GDM1 (cell line): ENCODE measurements at regions not wholly inside any gene's neighbourhood (a gene's known extent, or its start where the extent isn't known, plus 50 kb on each side); places are given as distances from the start of the nearest gene placed in this dataset.

Source experiments
- DNase-seq: peaks from one replicate; lab custom pipeline; 2025; lab: John Stamatoyannopoulos, UW

GRCh38 chr2:157150747-157151146 is 106.8 kb upstream of the GALNT5 start:
- DNase-seq, result no peak

DNA sequence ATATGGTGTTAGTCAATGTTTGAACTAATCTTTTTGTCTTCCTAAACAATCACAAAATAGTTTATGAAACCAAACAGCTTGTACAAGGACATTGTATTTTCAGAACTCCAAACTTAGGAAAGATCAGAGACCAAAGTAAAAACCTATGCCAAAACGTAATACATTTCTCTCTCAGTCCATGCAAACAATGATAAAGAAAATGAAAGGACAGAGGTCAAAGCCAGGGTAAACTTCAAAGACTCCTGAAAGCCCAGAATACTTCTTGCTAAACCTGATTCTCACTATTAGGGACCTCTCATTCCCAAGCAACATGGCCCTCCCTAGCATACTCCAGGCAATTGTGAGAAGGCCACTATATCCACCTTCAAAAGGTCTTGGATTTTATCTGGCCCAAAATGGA is 105.1 kb upstream of the GALNT5 start:
- DNase-seq, result no peak

DNA sequence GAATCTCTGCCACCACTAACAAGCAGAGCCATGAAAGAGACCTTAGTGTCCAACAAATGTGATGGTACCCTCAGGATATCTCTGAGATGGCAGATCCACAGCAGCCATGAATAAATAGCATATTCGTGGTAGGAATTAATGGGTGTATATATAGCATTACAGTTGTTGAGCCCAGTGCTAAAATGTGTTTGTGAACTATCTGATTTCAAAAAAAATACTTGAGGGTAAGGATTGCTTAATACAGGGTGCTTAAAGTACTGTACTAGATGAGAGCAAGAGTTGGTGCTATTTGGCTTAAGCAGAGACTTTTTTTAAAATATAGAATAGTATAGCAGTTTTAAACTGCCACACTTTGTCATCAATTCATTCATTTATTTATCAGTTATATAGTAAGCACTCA is 101.5 kb upstream of the GALNT5 start:
- DNase-seq, result no peak

DNA sequence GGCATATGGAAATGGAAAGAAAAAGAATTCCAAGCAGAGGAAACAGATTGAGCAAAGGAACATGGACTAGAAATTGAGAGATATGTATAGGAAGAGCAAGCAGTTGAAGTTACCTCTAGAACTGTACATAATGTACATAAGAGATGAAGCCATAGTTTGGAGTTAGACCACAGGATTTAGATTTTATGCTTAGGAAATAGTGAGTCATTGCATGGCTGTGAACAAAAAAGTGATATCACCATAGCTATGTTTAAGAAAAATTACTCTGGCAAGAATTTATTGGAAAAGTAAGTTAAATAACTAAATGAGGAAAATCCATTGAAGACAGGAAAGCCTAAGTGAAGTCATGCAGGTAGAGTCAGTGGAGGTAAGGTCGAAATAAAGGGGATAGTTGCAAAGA is 99.4 kb upstream of the GALNT5 start:
- DNase-seq, result no peak

DNA sequence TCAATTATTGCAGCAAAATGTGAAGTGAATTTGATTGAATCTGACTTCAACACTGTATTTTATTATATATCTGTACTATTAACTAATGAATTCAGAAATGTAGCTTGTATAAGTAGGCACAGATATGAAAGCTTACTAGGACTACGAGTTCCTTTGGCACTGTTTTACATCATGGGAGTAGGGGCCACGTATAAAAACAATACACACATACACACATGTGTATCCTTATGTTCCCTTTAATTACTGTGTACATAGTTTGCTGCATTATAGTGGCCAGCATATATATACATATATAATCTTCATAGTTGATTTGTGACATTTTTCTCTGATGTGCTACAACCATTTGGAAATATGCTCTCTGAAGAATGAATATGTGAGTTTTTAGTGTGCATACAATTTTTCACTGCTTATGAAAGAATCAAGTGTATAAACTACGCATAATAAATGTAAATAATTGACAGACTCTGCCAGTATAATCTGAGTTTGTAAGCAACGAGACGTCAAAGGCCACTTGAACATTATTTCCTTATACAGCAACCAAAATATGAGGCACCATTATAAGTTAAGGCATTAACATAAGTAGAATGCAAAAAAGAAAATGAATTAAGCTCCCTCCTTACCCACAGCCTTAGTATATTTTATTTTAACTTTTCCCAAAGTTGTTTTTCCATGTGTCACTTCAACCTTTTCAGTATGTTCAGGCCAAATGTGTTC is 98.1 kb upstream of the GALNT5 start:
- DNase-seq, result no peak

GRCh38 chr2:157160111-157160510 is 97.4 kb upstream of the GALNT5 start:
- DNase-seq, result no peak

GRCh38 chr2:157164370-157164769 is 93.1 kb upstream of the GALNT5 start:
- DNase-seq, result no peak

- no peak for DNase-seq
These were observed 92.6 kb upstream of the GALNT5 start for GRCh38 chr2:157164891-157165290.

- DNase-seq, result no peak
These were observed 89.0 kb upstream of the GALNT5 start for GRCh38 chr2:157168501-157168900.

- DNase-seq, result no peak
These were observed 87.6 kb upstream of the GALNT5 start for GRCh38 chr2:157169889-157170288.

- DNase-seq, result no peak
These were observed 87.2 kb upstream of the GALNT5 start for GRCh38 chr2:157170299-157170698.

GRCh38 chr2:157172239-157172638 is 85.3 kb upstream of the GALNT5 start:
- DNase-seq, result no peak

DNA sequence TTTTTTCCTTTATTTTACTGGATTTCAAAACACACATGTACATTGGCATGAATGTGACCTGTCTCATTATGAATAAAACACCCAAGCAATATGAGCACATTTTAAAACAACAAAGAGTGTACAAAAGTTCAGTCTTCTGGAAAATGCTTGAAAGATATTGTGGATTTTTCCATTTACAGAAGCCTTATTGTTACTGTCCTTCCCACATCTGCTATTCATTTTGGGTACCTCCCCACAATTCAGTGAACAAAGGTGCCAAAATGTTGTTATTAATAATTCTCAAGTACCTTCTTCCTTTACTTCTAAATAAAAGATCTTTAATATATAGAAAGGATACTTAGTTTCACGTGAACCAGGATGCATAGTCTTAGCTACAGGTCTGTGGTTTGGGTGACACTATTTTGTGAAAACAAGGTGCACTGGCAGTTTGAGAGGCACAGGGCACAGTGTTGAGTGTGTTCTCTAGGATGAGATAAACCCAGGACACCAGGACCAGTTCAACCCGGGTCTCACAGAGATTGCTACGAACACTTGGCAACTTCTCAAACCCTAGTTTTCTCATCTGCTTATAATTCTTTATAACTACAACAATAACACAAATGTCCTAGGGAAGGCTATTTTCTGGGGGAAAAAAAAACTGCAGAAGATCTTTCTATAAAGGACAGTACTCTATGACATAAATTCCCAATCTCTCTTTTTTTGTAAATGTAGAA is 84.5 kb upstream of the GALNT5 start:
- no peak for DNase-seq

- no peak for DNase-seq
These were observed 83.7 kb upstream of the GALNT5 start for GRCh38 chr2:157173740-157174184.

DNA sequence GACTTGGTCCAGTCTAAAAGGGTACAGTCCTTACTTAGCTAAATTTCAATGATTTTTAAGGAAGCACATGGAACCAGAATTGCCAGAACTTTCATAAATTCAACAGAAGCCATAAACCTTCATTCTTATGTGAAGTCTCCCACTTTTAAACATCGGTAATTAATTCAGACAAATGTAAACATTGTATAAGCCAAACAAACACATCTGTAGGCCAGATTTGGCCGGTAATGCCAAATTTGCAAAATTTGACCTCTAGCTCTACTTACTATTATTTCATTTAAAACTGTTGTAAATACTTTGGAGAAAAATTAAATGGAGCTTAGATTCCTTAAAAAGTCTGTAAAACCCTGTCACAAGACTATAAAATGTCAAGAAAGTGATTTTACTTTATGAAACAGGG is 83.2 kb upstream of the GALNT5 start:
- no peak for DNase-seq

- no peak for DNase-seq
These were observed 80.9 kb upstream of the GALNT5 start for GRCh38 chr2:157176602-157177001.

DNA sequence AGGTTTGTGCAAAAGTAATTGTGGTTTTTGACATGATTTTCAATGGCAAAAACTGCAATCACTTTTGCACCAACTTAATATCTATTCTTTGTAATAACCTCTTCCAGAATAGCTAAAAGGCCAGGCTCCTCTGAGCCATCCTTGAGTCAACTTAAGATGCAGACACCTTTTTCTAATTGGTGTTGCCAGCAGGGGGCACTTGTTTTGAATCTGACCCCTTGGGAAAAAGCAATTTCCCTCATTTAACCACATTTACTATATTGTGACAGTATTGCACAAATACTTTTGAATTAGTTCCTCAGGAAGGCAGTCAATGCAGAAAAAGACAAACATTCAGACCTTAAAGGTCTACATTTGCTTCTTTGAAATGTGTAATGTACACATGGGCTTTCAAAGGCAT is 78.6 kb upstream of the GALNT5 start:
- no peak for DNase-seq

DNA sequence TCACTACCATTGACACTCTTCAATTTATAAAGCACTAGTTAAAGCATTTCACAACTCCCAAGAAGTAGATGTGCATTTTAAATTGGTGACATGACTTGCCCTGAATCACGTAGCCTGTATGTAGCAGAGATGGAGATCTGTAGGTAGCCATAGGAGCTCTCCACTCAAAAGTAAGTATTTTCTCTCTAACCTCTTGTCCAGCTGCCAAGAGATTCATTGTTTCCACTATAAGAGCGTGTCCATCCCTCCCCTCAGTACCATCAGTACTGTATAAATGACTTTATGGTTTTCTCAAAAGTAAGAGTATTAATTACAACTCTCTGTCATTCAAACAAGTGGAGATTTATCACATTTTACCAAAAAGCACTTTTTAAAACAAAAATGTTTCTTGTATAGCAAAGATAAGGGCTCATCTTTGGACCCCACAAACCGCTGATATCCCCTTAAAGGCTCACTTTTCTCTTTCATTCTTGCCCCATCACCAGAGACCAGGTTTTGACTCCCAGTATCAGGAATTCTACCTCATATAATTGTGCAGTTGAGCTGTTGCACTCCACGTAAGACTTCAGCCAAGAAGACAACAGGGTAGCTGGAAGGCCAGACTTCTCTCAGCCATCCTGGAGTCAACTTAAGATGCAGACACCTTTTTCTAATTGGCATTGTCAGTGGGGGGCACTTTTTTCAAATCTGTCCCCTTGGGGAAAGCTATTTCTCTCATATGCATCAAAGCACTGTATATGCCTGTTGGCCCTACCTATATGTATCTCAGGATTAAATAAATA is 78.0 kb upstream of the GALNT5 start:
- DNase-seq, result no peak

DNA sequence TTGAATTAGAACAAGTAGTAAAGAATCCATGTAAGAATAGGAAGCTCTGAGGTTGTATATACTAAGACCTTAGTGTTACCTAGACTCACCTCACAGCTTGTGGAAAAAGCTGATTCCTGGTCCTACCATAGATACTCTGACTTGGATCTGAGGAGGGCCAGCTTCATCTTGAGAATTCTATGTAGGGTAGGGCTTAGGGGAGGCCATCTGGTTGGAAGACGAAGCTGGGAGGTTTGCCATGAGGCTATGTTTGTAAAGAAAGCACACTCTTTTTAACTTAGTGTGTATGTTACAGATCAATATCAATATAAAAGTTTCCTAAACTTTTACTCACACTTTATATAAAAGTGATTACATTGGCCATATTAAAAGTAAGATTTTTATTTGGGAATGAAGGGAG is 77.1 kb upstream of the GALNT5 start:
- no peak for DNase-seq

- no peak for DNase-seq
These were observed 76.3 kb upstream of the GALNT5 start for GRCh38 chr2:157181234-157181633.

DNA sequence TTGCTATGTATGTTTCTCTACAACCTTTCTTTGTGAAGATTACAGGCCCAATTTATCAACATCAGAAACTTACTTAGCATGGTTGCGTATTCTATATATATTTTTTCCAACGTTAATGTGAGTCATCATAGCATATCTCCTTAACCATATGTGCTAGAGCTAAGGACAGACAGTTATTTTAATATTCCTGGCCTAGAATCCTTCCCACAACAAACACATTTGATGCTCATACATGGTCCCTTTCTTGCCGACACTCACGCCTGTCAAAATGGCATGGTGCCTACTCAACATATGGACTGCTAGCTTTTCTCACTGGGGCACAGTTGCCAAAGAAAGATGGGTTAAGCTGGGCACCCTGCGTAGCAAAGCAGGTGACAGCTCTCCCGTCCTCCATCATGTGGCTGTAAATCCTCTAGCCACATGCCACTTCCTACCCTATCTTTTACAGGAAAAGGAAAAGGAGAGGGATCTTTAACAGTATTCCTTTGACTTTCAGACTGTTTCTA is 75.2 kb upstream of the GALNT5 start:
- DNase-seq, result no peak

- no peak for DNase-seq
These were observed 74.6 kb upstream of the GALNT5 start for GRCh38 chr2:157182834-157183396.
